D721Med (cell line): ENCODE measurements at regions not wholly inside any gene's neighbourhood (a gene's known extent, or its start where the extent isn't known, plus 50 kb on each side); places are given as distances from the start of the nearest gene placed in this dataset.

ENCODE experiments used
- DNase-seq: peaks from one replicate; pipeline ENCODE4 v3.0.0; 2011; ENCODE audit warnings: low spot score; ENCODE audit not compliant: insufficient read length
- FAIRE-seq: peaks from 2 replicates; lab custom pipeline; 2011; peaks lifted over from hg19 to GRCh38; lab: Jason Lieb, UNC
- TF ChIP-seq, protein P1 (sequence below): IDR thresholded peaks from 2 replicates; pipeline ENCODE4 v1.5.1; 2012; ENCODE audit warnings: mild to moderate bottlenecking, control low read depth; ENCODE audit not compliant: insufficient read depth; ENCODE audit errors: missing control alignments

- no peak for DNase-seq
- TF ChIP-seq, protein P1, sequence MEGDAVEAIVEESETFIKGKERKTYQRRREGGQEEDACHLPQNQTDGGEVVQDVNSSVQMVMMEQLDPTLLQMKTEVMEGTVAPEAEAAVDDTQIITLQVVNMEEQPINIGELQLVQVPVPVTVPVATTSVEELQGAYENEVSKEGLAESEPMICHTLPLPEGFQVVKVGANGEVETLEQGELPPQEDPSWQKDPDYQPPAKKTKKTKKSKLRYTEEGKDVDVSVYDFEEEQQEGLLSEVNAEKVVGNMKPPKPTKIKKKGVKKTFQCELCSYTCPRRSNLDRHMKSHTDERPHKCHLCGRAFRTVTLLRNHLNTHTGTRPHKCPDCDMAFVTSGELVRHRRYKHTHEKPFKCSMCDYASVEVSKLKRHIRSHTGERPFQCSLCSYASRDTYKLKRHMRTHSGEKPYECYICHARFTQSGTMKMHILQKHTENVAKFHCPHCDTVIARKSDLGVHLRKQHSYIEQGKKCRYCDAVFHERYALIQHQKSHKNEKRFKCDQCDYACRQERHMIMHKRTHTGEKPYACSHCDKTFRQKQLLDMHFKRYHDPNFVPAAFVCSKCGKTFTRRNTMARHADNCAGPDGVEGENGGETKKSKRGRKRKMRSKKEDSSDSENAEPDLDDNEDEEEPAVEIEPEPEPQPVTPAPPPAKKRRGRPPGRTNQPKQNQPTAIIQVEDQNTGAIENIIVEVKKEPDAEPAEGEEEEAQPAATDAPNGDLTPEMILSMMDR: no peak
- no peak for FAIRE-seq
Measured at GRCh38 chrX:25663701-25664100, 474.4 kb upstream of the MAGEB18 start.

GRCh38 chrX:25665431-25665830, 472.7 kb upstream of the MAGEB18 start:
- FAIRE-seq (no peak), DNase-seq (no peak)
- TF ChIP-seq, protein P1: no peak

- DNase-seq: no peak
- FAIRE-seq: no peak
- TF ChIP-seq, protein P1: no peak
Measured at GRCh38 chrX:25667681-25668080, 470.5 kb upstream of the MAGEB18 start.

DNA sequence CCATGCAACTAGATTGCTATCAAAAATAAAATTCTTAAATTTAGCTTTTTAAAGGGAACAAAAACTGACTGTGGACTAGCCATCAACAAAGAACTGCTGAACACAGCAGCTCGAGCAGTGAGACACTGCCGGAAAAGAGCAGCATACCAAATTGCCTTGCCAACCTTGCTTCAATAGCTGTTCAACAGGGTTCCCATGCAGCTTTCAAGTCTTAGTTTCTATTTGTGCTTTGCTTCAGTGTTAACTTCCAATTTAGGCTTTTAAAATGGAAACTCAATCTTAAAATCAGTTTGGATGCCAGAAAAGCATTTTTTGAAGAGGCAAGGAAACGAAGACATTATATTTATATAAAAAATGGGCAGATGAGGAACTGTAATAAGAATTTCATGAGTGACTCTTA, 463.4 kb upstream of the MAGEB18 start:
- FAIRE-seq (no peak), DNase-seq (no peak)
- TF ChIP-seq, protein P1: no peak

- FAIRE-seq: no peak
Measured at GRCh38 chrX:25701876-25702275, 436.3 kb upstream of the MAGEB18 start.

DNA sequence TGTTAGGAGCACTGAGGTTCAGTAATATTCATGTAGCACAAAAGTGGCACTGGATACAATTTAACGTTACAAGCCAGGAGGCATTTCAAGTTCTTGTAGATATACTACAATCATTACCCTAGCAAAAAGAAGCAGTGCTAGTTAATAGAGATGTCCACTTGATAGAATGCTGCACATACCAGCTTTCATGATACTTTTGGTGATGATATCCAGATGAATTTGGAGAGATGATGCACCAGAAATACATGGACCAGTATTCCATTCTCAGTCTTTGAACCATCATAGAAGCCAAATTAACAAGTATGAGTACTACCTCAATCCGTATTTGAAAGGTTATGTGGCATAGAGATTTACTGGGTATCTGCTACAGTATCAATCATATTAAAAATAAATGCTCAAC, 421.0 kb upstream of the MAGEB18 start:
- no peak for DNase-seq
- no peak for FAIRE-seq
- TF ChIP-seq, protein P1: no peak

More at GRCh38 chrX:25701876-25702275, 436.3 kb upstream of the MAGEB18 start:
- TF ChIP-seq, protein P1: no peak
- no peak for DNase-seq

- TF ChIP-seq, protein P1: peak; percentile 26
- FAIRE-seq: no peak
- DNase-seq: no peak
Measured at GRCh38 chrX:25721564-25721963, 416.6 kb upstream of the MAGEB18 start.
